IPS-15b (cell line): ENCODE measurements at regions not wholly inside any gene's neighbourhood (a gene's known extent, or its start where the extent isn't known, plus 50 kb on each side); places are given as distances from the start of the nearest gene placed in this dataset.
"Not testable (repeated sequence)": the region's sequence is repeated elsewhere in the genome, so short reads cannot be mapped to it uniquely, and the experiment has no call there.

Experiments used
- H3K27me3 ChIP-seq: one replicate; pipeline ENCODE4 v1.6.1; 2013; ENCODE audit warnings: low read length; ENCODE audit not compliant: control insufficient read depth, insufficient read depth
- H3K36me3 ChIP-seq: one replicate; pipeline ENCODE4 v1.6.1; 2013; ENCODE audit warnings: low read length; ENCODE audit not compliant: control insufficient read depth, insufficient read depth
- H3K4me1 ChIP-seq: one replicate; pipeline ENCODE4 v1.6.1; 2013; ENCODE audit warnings: mild to moderate bottlenecking, low read length; ENCODE audit not compliant: control insufficient read depth, insufficient read depth
- H3K4me3 ChIP-seq: one replicate; pipeline ENCODE4 v1.5.1; 2013; ENCODE audit warnings: low read depth, low read length
- H3K9ac ChIP-seq: one replicate; pipeline ENCODE4 v1.6.1; 2013; ENCODE audit warnings: low read depth, mild to moderate bottlenecking, low read length
- H3K9me3 ChIP-seq: one replicate; pipeline ENCODE4 v1.6.1; 2013; ENCODE audit warnings: mild to moderate bottlenecking, low read length; ENCODE audit not compliant: control insufficient read depth, insufficient read depth

GRCh38 chr1:239091537-239091936 is 294.8 kb upstream of the CHRM3 start:
- no peaks in the 10 kb centered on the region for H3K36me3 ChIP-seq
- H3K9ac ChIP-seq: no peak overlapping the region
- no peaks in the 10 kb centered on the region for H3K27me3 ChIP-seq
- H3K9me3 ChIP-seq: no peaks in the 10 kb centered on the region
- H3K4me1 ChIP-seq: no peaks in the 10 kb centered on the region
- no peak overlapping the region for H3K4me3 ChIP-seq

GRCh38 chr1:239084459-239085080 is 301.8 kb upstream of the CHRM3 start:
- Histone ChIP-seq H3K9ac (no peak overlapping the region), H3K4me3 (no peak overlapping the region), H3K36me3 (no peaks in the 10 kb centered on the region), H3K4me1 (no peaks in the 10 kb centered on the region), H3K9me3 (no peaks in the 10 kb centered on the region), H3K27me3 (no peaks in the 10 kb centered on the region)

DNA sequence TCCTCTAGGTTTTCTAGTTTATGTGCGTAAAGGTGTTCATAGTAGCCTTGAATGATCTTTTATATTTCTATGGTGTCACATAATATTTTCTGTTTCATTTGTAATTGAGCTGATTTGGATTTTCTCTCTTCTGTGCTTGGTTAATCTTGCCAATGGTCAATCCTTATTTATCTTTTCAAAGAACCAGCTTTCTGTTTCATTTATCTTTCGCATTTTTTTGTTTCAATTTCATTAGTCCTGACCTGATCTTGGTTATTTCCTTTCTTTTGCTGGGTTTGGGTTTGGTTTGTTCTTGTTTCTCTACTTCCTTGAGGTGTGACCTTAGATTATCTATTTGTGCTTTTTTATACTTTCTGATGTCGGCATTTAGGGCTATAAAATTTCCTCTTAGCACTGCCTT is 304.4 kb upstream of the CHRM3 start:
- H3K9me3 ChIP-seq, H3K36me3 ChIP-seq, H3K4me3 ChIP-seq, H3K27me3 ChIP-seq, H3K4me1 ChIP-seq, H3K9ac ChIP-seq: not testable (repeated sequence)

- Histone ChIP-seq H3K9me3 (no peaks in the 10 kb centered on the region), H3K36me3 (no peaks in the 10 kb centered on the region), H3K4me3 (no peak overlapping the region), H3K4me1 (no peaks in the 10 kb centered on the region), H3K9ac (no peak overlapping the region), H3K27me3 (no peaks in the 10 kb centered on the region)
These were observed 318.9 kb upstream of the CHRM3 start for GRCh38 chr1:239067480-239067879.

- no peaks in the 10 kb centered on the region for H3K9me3 ChIP-seq
- no peak overlapping the region for H3K9ac ChIP-seq
- no peaks in the 10 kb centered on the region for H3K4me1 ChIP-seq
- H3K36me3 ChIP-seq: no peaks in the 10 kb centered on the region
- H3K4me3 ChIP-seq: no peak overlapping the region
- H3K27me3 ChIP-seq: no peaks in the 10 kb centered on the region
These were observed 319.3 kb upstream of the CHRM3 start for GRCh38 chr1:239067058-239067457.

DNA sequence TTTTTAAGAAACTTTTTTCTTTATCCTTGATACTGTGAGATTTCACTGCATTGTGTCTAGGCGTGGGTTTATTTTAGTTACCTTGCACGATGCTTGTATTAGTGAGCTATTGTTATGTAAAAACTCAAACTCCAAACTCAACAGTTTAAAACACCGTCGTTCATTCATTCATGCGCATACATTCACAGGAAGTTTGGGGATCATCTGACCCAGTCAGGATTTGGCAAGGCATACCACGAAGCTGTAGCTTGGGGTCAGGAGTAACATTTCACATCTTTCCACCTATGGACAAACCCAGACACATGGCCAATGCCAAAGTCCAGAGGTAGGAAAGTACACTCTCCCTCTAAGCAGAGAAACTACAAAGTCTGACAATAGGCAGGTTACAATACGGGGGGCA is 324.6 kb upstream of the CHRM3 start:
- H3K9me3 ChIP-seq: no peaks in the 10 kb centered on the region
- no peak overlapping the region for H3K9ac ChIP-seq
- no peak overlapping the region for H3K4me3 ChIP-seq
- no peaks in the 10 kb centered on the region for H3K36me3 ChIP-seq
- H3K27me3 ChIP-seq: no peaks in the 10 kb centered on the region
- peaks cover 3% of the 10 kb centered on the region for H3K4me1 ChIP-seq

DNA sequence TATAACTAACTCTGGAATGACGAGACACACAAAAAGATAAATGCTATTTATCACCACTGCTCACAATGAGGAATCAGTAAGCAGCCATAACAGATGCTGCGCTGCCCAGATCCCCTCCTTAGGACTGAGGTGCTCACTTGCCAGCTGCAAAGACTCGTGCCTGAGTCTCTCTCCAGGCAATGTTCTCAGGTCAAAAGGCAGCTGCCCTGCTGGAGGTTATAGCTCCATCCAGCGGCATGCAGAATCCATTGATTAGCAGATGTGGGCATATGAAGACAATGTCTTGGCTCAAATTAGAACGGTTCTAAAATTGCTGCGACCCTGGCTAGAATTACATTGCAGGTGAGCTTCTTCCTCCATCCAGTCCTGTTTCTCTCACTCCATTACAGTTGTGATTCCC is 328.2 kb upstream of the CHRM3 start:
- Histone ChIP-seq H3K9me3 (no peaks in the 10 kb centered on the region), H3K27me3 (no peaks in the 10 kb centered on the region), H3K4me3 (no peak overlapping the region), H3K9ac (no peak overlapping the region), H3K4me1 (peaks cover 3% of the 10 kb centered on the region), H3K36me3 (no peaks in the 10 kb centered on the region)

DNA sequence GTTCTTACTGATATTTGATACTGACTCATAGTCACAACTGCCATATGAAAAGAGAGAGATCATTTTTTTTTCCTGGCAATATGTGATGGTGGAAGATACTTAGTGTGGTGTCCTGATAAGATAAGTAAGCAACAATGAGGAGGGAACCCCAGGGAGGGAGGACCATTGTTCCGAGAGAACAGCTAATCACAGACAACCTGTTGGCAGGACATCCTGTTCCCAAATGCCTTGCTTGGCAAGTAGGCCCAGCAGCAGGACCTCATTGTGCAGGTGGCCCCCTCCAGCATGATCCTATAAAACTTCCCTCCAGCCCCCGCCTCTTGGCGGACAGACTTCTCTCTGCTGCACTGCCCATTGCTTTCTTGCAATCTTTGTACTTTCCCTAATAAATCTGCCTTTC is 329.4 kb upstream of the CHRM3 start:
- no peak overlapping the region for H3K4me3 ChIP-seq
- no peak overlapping the region for H3K9ac ChIP-seq
- no peaks in the 10 kb centered on the region for H3K27me3 ChIP-seq
- no peaks in the 10 kb centered on the region for H3K36me3 ChIP-seq
- peaks cover 3% of the 10 kb centered on the region for H3K4me1 ChIP-seq
- no peaks in the 10 kb centered on the region for H3K9me3 ChIP-seq

DNA sequence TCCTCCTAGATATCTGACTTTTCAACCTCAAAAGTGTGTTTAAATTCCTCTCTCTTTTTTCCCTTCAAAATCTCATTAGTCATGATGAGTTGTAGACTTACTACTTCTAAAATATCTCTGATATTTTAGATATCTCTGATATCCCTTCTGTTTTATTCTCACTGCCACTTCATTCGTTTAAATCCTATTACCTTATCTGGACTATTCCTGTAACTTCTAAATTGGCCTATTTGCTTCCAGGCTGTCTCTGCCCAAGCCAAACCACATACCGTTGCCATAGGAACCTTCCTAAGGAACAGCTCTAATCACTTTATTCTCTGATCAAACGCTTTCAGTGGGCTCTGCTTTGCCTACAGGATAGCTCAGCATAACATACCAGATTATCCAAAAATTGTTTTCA is 333.1 kb upstream of the CHRM3 start:
- no peaks in the 10 kb centered on the region for H3K27me3 ChIP-seq
- H3K9ac ChIP-seq: no peak overlapping the region
- no peaks in the 10 kb centered on the region for H3K36me3 ChIP-seq
- H3K4me3 ChIP-seq: no peak overlapping the region
- H3K9me3 ChIP-seq: no peaks in the 10 kb centered on the region
- no peaks in the 10 kb centered on the region for H3K4me1 ChIP-seq

DNA sequence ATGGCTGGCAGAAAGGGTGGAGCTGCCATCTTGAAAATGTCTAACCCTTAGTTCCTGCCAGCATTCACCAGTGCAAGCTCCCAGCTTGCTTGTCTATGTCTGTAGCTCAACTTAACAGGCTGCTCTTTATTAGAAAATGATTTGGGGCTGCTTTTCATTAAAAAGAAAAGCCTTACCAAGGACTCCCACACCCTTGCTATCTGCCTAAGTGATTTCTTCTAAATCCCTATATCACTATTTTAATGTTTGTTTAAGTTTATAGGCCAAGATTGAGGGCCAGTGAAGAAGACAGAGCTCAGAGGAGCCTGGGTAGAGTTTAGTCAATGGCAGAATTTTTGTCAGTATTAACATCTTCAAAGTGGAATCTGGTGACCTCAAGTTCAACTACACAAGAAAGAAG is 336.8 kb upstream of the CHRM3 start:
- no peaks in the 10 kb centered on the region for H3K27me3 ChIP-seq
- H3K9ac ChIP-seq: no peak overlapping the region
- H3K4me3 ChIP-seq: no peak overlapping the region
- no peaks in the 10 kb centered on the region for H3K36me3 ChIP-seq
- H3K4me1 ChIP-seq: no peaks in the 10 kb centered on the region
- H3K9me3 ChIP-seq: no peaks in the 10 kb centered on the region

- H3K9ac ChIP-seq: no peak overlapping the region
- H3K4me1 ChIP-seq: no peaks in the 10 kb centered on the region
- no peaks in the 10 kb centered on the region for H3K36me3 ChIP-seq
- H3K4me3 ChIP-seq: no peak overlapping the region
- no peaks in the 10 kb centered on the region for H3K9me3 ChIP-seq
- H3K27me3 ChIP-seq: no peaks in the 10 kb centered on the region
These were observed 341.5 kb upstream of the CHRM3 start for GRCh38 chr1:239044829-239045228.

DNA sequence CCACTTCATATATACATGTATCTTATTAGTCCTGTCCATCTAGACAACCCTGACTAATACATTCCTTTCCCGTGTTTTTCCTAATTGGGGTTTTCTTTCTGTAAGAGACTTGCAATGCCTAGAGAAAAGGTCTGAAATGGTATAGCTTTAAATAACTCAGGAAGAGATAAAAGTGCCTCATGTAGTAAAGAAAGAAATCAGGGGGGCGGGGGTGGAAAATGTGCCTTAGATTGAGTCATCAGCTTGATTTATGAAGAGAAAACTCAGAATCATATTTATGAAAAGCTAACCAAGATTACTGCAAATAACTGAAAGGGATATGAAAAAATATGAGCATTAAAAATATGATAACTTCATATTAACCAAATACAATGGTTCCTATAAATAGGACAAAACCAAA is 345.8 kb upstream of the CHRM3 start:
- Histone ChIP-seq H3K9ac (no peak overlapping the region), H3K4me3 (no peak overlapping the region), H3K4me1 (no peaks in the 10 kb centered on the region), H3K36me3 (no peaks in the 10 kb centered on the region), H3K9me3 (no peaks in the 10 kb centered on the region), H3K27me3 (no peaks in the 10 kb centered on the region)
